HG02610 (cell line): ENCODE measurements at regions not wholly inside any gene's neighbourhood (a gene's known extent, or its start where the extent isn't known, plus 50 kb on each side); places are given as distances from the start of the nearest gene placed in this dataset.
"Not testable (repeated sequence)": the region's sequence is repeated elsewhere in the genome, so short reads cannot be mapped to it uniquely, and the experiment has no call there.

Source experiments
- ATAC-seq: cut with Tn5 transposase; IDR thresholded peaks from one replicate; pipeline ENCODE4 v1.9.1; 2021; ENCODE audit warnings: mild to moderate bottlenecking, moderate library complexity; ENCODE audit not compliant: unreplicated experiment

DNA sequence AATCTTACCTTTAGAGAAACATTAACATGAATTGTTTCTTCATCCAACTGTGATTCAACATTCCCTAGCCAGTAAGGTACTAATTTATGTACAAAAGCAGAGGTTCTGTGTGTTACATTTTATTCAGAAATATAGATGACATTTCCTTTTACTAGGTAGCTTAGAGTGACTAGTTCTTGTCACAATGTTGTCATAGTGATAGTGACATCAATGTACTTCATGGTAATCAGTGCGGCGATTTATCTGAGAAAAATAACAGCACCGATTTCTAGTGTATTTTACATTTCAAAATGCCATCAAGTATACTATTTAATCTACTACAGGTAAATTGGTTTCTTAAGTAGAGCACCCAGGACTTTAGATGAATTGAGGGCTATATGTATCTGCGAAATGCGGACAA, 72.1 kb upstream of the DGKB start:
- ATAC-seq: no peak

DNA sequence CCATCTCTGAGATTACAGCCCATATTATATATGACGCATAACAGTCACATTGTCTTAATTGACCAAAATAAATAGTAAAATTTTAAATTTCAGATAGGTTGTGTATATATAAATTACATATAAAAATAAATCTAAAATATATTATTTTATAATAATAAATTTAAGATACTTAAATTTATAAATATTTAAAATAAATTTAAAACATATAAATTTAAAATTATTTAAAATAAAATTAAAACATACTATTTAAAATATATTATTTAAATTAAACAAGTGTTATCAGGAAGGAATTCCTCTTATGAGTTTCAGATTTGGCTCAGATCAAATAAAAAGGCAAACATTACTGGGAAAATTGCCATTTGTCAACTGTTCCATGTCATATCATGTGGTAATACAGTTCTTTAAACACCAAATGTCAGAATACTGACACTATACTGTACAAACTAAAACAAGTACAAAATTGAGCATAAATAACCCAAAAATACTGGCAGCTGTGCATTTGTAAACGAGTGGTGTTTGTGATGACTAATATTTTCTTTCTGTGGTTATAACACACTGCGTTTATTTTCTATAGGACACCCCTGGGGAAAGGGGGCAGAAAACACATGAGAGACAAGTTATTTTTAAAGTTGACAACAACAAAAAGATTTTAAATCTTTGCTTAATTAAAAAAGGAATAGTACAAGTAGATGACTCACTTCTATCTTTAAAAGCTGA, 71.3 kb upstream of the DGKB start:
- ATAC-seq: peak; percentile 64

- not testable (repeated sequence) for ATAC-seq
Measured at GRCh38 chr7:14971678-14972077, 69.1 kb upstream of the DGKB start.

GRCh38 chr7:14967376-14967775, 64.8 kb upstream of the DGKB start:
- not testable (repeated sequence) for ATAC-seq

DNA sequence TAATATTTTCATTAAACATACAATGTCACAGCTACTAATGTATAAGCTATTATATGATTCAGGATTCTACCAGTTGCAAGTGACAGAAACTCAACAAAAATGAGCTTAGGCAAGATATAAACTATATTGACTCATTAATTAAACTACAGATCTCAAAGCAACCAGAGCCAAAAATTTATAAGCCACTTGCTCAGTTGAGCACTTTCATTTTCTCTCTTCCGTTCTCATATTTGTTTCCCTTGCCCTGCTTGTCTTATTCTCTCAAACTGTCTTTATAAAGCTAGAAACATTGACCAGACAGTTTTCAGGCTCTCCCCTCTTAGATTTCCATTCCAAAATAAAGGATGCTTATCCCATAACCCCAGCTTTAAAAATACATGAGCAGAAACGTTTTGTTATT, 60.2 kb upstream of the DGKB start:
- no peak for ATAC-seq

DNA sequence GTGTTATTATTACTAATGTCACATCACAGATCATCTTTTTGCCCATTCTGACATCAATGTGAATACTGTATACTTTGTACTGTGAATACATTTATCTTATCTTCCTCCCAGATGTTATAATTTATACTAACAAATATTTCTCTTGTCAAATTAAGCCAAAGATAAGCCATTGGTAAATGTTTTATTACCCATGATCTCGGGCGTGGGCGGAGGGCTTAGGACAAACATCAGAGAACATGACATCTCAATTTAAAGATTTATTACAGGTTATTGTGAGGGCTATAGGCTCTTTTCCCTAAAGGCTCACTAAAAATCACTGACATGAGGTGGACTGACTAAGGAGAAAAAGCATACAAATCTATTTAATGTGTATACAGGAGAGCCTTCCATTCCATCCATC, 58.2 kb upstream of the DGKB start:
- no peak for ATAC-seq

- no peak for ATAC-seq
Measured at GRCh38 chr7:14959339-14959738, 56.8 kb upstream of the DGKB start.

DNA sequence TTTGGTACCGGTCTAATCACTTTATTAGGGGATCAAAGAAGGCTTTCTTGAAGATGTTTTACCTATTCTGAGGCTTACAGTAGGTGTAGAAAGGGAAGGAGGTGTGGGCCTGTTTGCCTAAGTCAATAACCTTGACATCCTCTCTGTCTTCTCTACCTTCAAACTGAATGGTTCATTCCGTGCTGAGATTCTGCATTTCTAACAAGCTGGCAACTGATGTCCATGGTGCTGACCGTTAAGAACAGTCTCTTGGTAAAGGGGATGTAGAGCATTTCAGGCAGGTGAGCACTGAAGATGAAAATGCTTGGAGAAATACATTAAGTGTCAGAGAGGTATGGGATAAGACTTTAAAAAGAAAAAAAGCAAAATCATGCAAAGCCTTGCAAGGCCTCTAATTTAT, 51.5 kb upstream of the DGKB start:
- no peak for ATAC-seq
